ENCODE measurements at regions not wholly inside any gene's neighbourhood (a gene's known extent, or its start where the extent isn't known, plus 50 kb on each side); places are given as distances from the start of the nearest gene placed in this dataset.
"Not testable (repeated sequence)": the region's sequence is repeated elsewhere in the genome, so short reads cannot be mapped to it uniquely, and the experiment has no call there.

DNA sequence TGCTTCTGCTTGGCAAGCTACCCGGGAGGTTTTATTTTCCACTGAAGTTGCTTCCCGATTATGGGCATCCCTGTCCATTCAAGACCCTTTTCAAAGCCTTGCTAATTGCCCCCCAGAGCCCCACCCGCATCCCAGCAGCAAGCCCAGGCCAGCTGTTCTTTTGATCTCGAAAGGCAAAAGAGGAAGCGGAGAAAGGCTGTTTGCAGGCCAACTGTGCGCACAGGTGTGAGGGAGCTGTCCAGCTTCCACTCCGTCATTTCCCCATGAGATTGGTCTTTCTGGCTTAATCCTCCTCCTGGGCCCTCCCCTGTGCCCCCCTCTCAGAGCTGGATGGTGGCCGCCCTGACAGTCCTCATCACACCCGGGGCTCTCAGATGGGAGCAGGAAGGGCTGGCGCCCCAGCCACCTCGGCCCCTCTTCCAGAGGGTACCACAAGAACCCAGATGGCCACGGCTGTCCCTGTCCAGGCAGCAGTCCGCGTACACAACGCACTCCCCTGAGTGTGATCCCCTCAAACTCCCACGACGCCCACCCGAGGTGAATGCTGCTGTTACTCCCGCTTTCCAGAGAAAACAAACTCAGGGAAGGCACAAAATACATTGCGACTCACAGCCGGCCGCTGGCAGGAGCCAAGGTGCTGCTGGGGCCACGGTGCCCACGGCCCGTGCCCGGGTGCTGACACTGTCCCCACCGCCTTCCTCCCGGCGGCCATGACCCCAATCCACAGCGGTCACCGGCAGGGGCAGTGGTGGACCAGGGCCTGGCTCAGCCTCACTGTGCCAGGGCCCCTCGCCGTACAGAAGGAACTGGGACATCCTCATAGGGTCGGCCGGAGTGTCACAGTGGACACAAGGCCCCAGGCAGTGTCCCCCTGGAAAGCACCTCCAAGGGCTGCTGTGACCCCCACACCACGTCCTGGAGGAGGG, 121.9 kb downstream of the CRYAA start:
- no peak for DNase-seq (ENCODE audit: low read depth in 2 of 3, low spot score in 2 of 3)

- DNase-seq (ENCODE audit: low read depth in 2 of 3, low spot score in 2 of 3): no peak
These were observed 121.2 kb downstream of the CRYAA start for GRCh38 chr21:43289966-43290365.

GRCh38 chr21:43289442-43289841, 120.6 kb downstream of the CRYAA start:
- no peak for DNase-seq (ENCODE audit: low read depth in 2 of 3, low spot score in 2 of 3)

GRCh38 chr21:43287795-43288755, 119.3 kb downstream of the CRYAA start:
- DNase-seq (ENCODE audit: low read depth in 2 of 3, low spot score in 2 of 3): no peak

GRCh38 chr21:43287111-43287760, 118.4 kb downstream of the CRYAA start:
- DNase-seq (ENCODE audit: low read depth in 2 of 3, low spot score in 2 of 3): no peak

DNA sequence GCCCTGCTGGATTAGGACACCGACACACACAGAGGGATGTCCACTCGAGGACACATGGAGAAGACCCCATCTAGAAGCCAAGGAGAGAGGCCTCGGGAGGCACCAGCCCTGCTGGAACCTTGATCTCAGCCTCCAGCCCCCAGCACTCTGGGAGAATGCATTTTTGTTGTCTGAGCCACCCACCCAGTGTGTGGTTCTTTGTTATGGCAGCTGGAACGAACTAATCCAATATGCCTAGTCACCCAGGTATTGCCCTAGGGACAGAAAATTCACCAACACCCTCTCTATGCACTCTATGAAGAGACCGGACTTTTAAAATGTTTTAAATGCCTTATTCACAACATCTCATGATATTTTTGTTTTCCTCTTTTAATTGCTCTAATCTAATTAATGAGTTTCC, 117.4 kb downstream of the CRYAA start:
- no peak for DNase-seq (ENCODE audit: low read depth in 2 of 3, low spot score in 2 of 3)

GRCh38 chr21:43284700-43285099, 115.9 kb downstream of the CRYAA start:
- no peak for DNase-seq (ENCODE audit: low read depth in 2 of 3, low spot score in 2 of 3)

- no peak for DNase-seq (ENCODE audit: low read depth in 2 of 3, low spot score in 2 of 3)
These were observed 115.4 kb downstream of the CRYAA start for GRCh38 chr21:43284238-43284637.

DNA sequence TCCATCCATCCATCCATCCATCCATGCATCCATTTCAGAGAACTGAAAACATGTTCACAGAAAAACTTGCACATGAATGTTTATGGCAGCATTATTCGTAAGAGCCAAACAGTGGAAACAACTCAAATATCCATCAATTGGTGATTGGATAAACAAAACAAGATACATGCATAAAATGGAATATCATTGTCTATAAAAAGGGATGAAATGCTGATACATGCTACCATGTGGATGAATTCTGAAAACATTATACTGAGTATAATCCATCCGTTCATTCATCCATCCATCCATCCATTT, 115.1 kb downstream of the CRYAA start:
- DNase-seq (ENCODE audit: low read depth in 2 of 3, low spot score in 2 of 3): not testable (repeated sequence)

DNA sequence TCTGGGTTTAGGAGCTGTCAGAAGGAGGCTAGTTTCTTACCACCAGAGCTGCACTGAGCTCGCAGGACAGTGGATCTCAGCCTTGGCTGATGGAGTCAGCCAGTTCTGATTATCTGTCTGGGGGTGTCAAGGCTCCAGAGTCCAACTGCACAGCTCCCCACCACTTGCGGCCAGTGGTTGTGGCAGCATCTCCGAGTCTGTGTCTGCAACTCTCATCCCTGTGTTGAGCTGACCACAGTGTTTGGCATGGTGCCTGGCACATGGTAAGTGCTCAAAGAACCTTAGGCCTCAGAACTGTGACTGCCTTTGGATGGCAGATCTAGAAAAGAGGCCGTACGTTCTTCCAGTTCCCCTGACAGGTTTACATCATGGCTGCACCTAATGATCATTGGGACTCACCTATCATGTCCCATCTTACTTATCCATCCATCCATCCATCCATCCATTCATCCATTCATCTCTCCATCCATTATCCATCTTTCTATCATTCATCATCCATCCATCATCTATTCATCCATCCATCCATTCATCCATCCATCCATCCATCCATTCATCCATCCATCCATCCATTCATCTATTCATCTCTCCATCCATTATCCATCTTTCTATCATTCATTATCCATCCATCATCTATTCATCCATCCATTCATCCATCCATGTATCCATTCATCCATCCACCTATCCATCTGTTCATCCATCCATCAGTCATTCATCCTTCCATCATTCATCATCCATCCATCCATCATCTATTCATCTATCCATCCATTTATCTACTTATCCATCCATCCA, 114.5 kb downstream of the CRYAA start:
- no peak for DNase-seq (ENCODE audit: low read depth in 2 of 3, low spot score in 2 of 3)

- DNase-seq (ENCODE audit: low read depth in 2 of 3, low spot score in 2 of 3): no peak
These were observed 113.7 kb downstream of the CRYAA start for GRCh38 chr21:43282358-43283120.

- DNase-seq (ENCODE audit: low read depth in 2 of 3, low spot score in 2 of 3): no peak
These were observed 113.0 kb downstream of the CRYAA start for GRCh38 chr21:43281661-43282357.

GRCh38 chr21:43280949-43281633, 112.3 kb downstream of the CRYAA start:
- no peak for DNase-seq (ENCODE audit: low read depth in 2 of 3, low spot score in 2 of 3)

- no peak for DNase-seq (ENCODE audit: low read depth in 2 of 3, low spot score in 2 of 3)
These were observed 110.7 kb downstream of the CRYAA start for GRCh38 chr21:43279578-43279894.

GRCh38 chr21:43278766-43279577, 110.2 kb downstream of the CRYAA start:
- DNase-seq (ENCODE audit: low read depth in 2 of 3, low spot score in 2 of 3): no peak

DNA sequence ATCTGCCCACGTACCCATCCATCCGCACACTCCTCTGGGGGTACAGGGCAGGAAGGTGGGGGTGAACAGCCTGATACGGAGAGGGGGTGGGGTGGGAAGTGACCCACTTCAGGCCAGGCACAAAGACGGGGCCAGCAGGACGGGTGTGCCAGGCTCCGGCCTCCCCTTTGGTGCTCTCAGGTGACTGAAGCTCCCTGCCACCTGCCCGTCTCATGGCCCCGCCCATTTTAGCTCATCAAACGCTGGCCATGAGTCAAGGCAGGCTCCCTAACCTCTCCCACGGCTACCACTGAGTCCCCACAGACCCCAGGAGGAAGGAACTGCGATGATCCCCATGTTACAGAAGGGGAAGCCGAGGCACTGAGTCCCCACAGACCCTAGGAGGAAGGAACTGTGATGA, 109.6 kb downstream of the CRYAA start:
- no peak for DNase-seq (ENCODE audit: low read depth in 2 of 3, low spot score in 2 of 3)

- no peak for DNase-seq (ENCODE audit: low read depth in 2 of 3, low spot score in 2 of 3)
These were observed 108.9 kb downstream of the CRYAA start for GRCh38 chr21:43277481-43278351.
